ENCODE measurements at regions not wholly inside any gene's neighbourhood (a gene's known extent, or its start where the extent isn't known, plus 50 kb on each side); places are given as distances from the start of the nearest gene placed in this dataset.

DNA sequence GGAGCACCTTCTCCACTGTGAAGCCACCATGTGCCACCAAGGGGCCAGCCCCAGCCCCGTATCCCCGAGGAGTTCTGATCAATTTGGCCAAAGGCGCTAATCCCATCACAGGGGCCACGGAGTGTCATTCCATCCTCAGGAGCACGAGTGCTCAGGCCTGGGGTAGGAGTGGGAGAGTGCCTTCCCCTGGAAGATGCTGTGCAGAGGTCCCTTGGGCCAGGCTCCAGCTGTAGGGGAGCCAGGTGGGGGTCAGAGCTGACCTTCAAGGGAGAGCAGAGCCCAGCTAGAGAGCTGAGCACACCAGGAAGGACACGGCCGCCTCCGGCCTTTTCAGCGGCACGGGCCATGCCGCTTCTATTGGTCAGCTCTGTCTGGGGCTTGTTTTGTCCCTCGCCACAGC, 1459.9 kb downstream of the BRD1 start:
- Mint-ChIP-seq H3K27ac (no peak overlapping the region), H3K9me3 (no peaks in the 10 kb centered on the region), H3K27me3 (ENCODE audit: low read depth in 2 of 2) (peaks cover 0 to 4% of the 10 kb centered on the region in 2 donors), H3K4me3 (no peak overlapping the region), H3K36me3 (no peaks in the 10 kb centered on the region), H3K4me1 (no peaks in the 10 kb centered on the region)
- DNase-seq = no peak
- TF ChIP-seq CTCF (IDR thresholded peaks at IDR 0.05) = no peak
- Histone ChIP-seq H3K4me1 (ENCODE audit: control insufficient read depth, insufficient read depth, low read length) (no peaks in the 10 kb centered on the region), H3K36me3 (ENCODE audit: control insufficient read depth, insufficient read depth, low read length) (no peaks in the 10 kb centered on the region), H3K27ac (ENCODE audit: low read length) (no peak overlapping the region), H3K9me3 (ENCODE audit: control insufficient read depth, insufficient read depth, low read length) (no peaks in the 10 kb centered on the region), H3K4me3 (ENCODE audit: low read length) (no peak overlapping the region), H3K27me3 (ENCODE audit: control insufficient read depth, insufficient read depth, low read length) (no peaks in the 10 kb centered on the region)
- intact Hi-C loops (cut with micrococcal nuclease) = no loop called here
- no peak for ATAC-seq
- WGBS (ENCODE audit: insufficient coverage) = 88% methylated on average over 12 of the region's 12 CpGs

- no peaks in the 10 kb centered on the region for H3K36me3 Mint-ChIP-seq
- H3K4me3 Mint-ChIP-seq = no peak overlapping the region
- no peaks in the 10 kb centered on the region for H3K4me1 ChIP-seq (ENCODE audit: control insufficient read depth, insufficient read depth, low read length)
- no peak for TF ChIP-seq CTCF (IDR thresholded peaks at IDR 0.05)
- H3K27ac ChIP-seq (ENCODE audit: low read length) = no peak overlapping the region
- H3K9me3 ChIP-seq (ENCODE audit: control insufficient read depth, insufficient read depth, low read length) = no peaks in the 10 kb centered on the region
- peaks cover 0 to 4% of the 10 kb centered on the region in 2 donors for H3K27me3 Mint-ChIP-seq (ENCODE audit: low read depth in 2 of 2)
- intact Hi-C loops (cut with micrococcal nuclease) = no loop called here
- ATAC-seq = no peak
- H3K36me3 ChIP-seq (ENCODE audit: control insufficient read depth, insufficient read depth, low read length) = no peaks in the 10 kb centered on the region
- WGBS (ENCODE audit: insufficient coverage) = 78% methylated on average over 9 of the region's 9 CpGs
- H3K27me3 ChIP-seq (ENCODE audit: control insufficient read depth, insufficient read depth, low read length) = no peaks in the 10 kb centered on the region
- H3K27ac Mint-ChIP-seq = no peak overlapping the region
- H3K9me3 Mint-ChIP-seq = no peaks in the 10 kb centered on the region
- DNase-seq = no peak
- no peaks in the 10 kb centered on the region for H3K4me1 Mint-ChIP-seq
- no peak overlapping the region for H3K4me3 ChIP-seq (ENCODE audit: low read length)
These were observed 1461.1 kb downstream of the BRD1 start for GRCh38 chr22:48366591-48366990.

DNA sequence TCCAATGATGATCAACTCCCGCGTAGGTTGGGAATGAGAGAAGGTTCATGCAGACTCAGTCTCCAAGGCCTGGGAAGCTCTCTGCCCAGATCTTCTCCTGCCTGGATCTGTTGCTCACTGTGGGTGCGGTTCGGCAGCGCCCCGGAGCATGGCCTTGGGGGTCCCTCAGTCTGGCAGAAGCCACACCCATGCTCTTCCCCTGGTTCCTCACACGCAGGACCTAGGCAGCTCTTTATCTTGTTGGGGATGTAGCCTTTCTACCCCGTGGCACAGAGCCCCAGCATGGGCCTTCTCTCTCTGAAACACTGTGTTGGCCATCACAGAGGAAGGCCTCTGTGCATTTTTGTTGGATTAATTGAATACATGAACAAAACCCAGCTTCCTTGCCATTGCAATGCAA, 1461.6 kb downstream of the BRD1 start:
- no peak for ATAC-seq
- H3K27ac Mint-ChIP-seq = no peak overlapping the region

More for the DNA sequence above, 1461.6 kb downstream of the BRD1 start:
- no peak for TF ChIP-seq CTCF (IDR thresholded peaks at IDR 0.05)
- Histone ChIP-seq H3K4me1 (ENCODE audit: control insufficient read depth, insufficient read depth, low read length) (no peaks in the 10 kb centered on the region), H3K4me3 (ENCODE audit: low read length) (no peak overlapping the region), H3K27me3 (ENCODE audit: control insufficient read depth, insufficient read depth, low read length) (no peaks in the 10 kb centered on the region), H3K9me3 (ENCODE audit: control insufficient read depth, insufficient read depth, low read length) (no peaks in the 10 kb centered on the region), H3K27ac (ENCODE audit: low read length) (no peak overlapping the region), H3K36me3 (ENCODE audit: control insufficient read depth, insufficient read depth, low read length) (no peaks in the 10 kb centered on the region)
- Mint-ChIP-seq H3K27me3 (ENCODE audit: low read depth in 2 of 2) (no peaks in the 10 kb centered on the region), H3K9me3 (no peaks in the 10 kb centered on the region), H3K4me1 (no peaks in the 10 kb centered on the region), H3K4me3 (no peak overlapping the region), H3K36me3 (no peaks in the 10 kb centered on the region)
- 70% methylated on average over 8 of the region's 8 CpGs for WGBS (ENCODE audit: insufficient coverage)
- no peak for DNase-seq
- intact Hi-C loops (cut with micrococcal nuclease) = no loop called here
